Spleen (tissue), 11 donors: ENCODE measurements at regions not wholly inside any gene's neighbourhood (a gene's known extent, or its start where the extent isn't known, plus 50 kb on each side); places are given as distances from the start of the nearest gene placed in this dataset.

Source experiments
- DNase-seq: peaks from one replicate; pipeline ENCODE4 v3.0.0-alpha.2; 2020
- H3K27ac ChIP-seq, 8 donors: fragments of 200-600 bp; sonication (generic) in 7 of 8; 1 replicate in 4 of 8; 2 replicates in 4 of 8; pipeline versions ENCODE4 v1.5.0 to v1.8.0; 2016 to 2021; ENCODE audit warnings: inconsistent platforms in 4 of 8, mild to moderate bottlenecking in 4 of 8, moderate library complexity in 1 of 8
- H3K27me3 ChIP-seq, 7 donors: fragments of 200-600 bp; sonication (generic) in 6 of 7; replicated peaks in 1 of 7; 1 replicate in 4 of 7; 2 replicates in 3 of 7; pipeline versions ENCODE4 v1.5.0 to v1.8.0; 2016 to 2021; ENCODE audit warnings: inconsistent platforms in 3 of 7, mild to moderate bottlenecking in 1 of 7
- H3K36me3 ChIP-seq, 6 donors: fragments of 200-600 bp; sonication (generic) in 5 of 6; 1 replicate in 4 of 6; 2 replicates in 2 of 6; pipeline versions ENCODE4 v1.5.0 to v1.8.0; 2016 to 2021; ENCODE audit warnings: inconsistent platforms in 2 of 6
- H3K4me1 ChIP-seq, 6 donors: fragments of 200-600 bp; sonication (generic) in 5 of 6; 1 replicate in 3 of 6; 2 replicates in 3 of 6; pipeline versions ENCODE4 v1.5.0 to v1.8.0; 2016 to 2021; ENCODE audit warnings: inconsistent platforms in 3 of 6
- H3K4me3 ChIP-seq, 8 donors: fragments of 200-600 bp; sonication (generic) in 7 of 8; 1 replicate in 4 of 8; 2 replicates in 4 of 8; pipeline versions ENCODE4 v1.5.0 to v1.8.0; 2016 to 2021; ENCODE audit warnings: inconsistent platforms in 4 of 8, mild to moderate bottlenecking in 4 of 8, moderate library complexity in 2 of 8
- H3K9me3 ChIP-seq, 8 donors: fragments of 200-600 bp; sonication (generic) in 7 of 8; 1 replicate in 4 of 8; 2 replicates in 4 of 8; pipeline versions ENCODE4 v1.5.0 to v1.8.0; 2016 to 2021; ENCODE audit warnings: inconsistent platforms in 4 of 8
- CTCF ChIP-seq, 11 experiments: fragments of 200-600 bp in 7 of 11; fragments of 450-650 bp in 4 of 11; sonication (generic) in 4 of 11; IDR thresholded peaks in 8 of 11; conservative IDR thresholded peaks in 3 of 11; 1 replicate in 7 of 11; 2 replicates in 4 of 11; pipeline versions ENCODE4 v1.4.0 to v1.8.0; 2016 to 2021; ENCODE audit warnings: antibody characterized with exemption in 11 of 11, inconsistent platforms in 4 of 11, mild to moderate bottlenecking in 1 of 11
- POLR2A ChIP-seq, 3 donors: fragments of 450-650 bp; IDR thresholded peaks; one replicate each; pipeline ENCODE4 v1.5.1; 2017; ENCODE audit warnings: antibody characterized with exemption in 3 of 3, mild to moderate bottlenecking in 1 of 3
- POLR2AphosphoS5 ChIP-seq, 3 donors: sonication (generic); formaldehyde crosslinking; IDR thresholded peaks; one replicate each; pipeline ENCODE4 v1.5.1; 2017; ENCODE audit warnings: antibody characterized with exemption in 3 of 3
- WGBS, 5 donors: extraction: QIAGEN DNeasy Blood & Tissue Kit in 3 of 5; methylation state at CpG; one replicate each; pipeline versions ENCODE4 v1.1.5 to v1.1.7; 2013 to 2018; 5-methylcytosine and 5-hydroxymethylcytosine counted together
- intact Hi-C: fragments of 100-400 bp; cut with DNase I; formaldehyde crosslinking; loops from one replicate; pipeline ENCODE4 v1.15.0; 2023; ENCODE audit warnings: low total_unique reads
- donor health status: healthy with polysubstance abuse.
- donor health status: DM: no; HTN: no; CAD: no; lungs with moderate emphysema.
- donor health status: DM: no; HTN: no; CAD: no.
- donor health status: Bipolar disorder and iron deficiency.
- donor health status: healthy.
- donor health status: DM: no; HTN: no; CAD: no.
- donor health status: DM: yes; HTN: yes; CAD: no.

GRCh38 chr11:134552749-134553148, 140.7 kb upstream of the B3GAT1 start:
- 56 to 79% (median 68%) methylated on average over 1 of the region's 1 CpG for WGBS, 5 donors

GRCh38 chr11:134545521-134545920, 133.5 kb upstream of the B3GAT1 start:
- H3K4me1 ChIP-seq = no peaks in the 10 kb centered on the region
- 84 to 89% (median 88%) methylated on average over 5 of the region's 5 CpGs for WGBS, 5 donors
- H3K36me3 ChIP-seq = no peaks in the 10 kb centered on the region
- TF ChIP-seq CTCF (IDR thresholded peaks at IDR 0.05 in 8 of 11, conservative IDR thresholded peaks at IDR 0.05 in 3 of 11) (no peak), POLR2AphosphoS5 (IDR thresholded peaks at IDR 0.05) (no peak), POLR2A (IDR thresholded peaks at IDR 0.05) (no peak)
- no peak overlapping the region for H3K4me3 ChIP-seq
- intact Hi-C loops = no loop called here
- H3K27me3 ChIP-seq = no peaks in the 10 kb centered on the region
- peaks cover 0 to 6% (median 0%) of the 10 kb centered on the region in 8 donors for H3K9me3 ChIP-seq
- no peak overlapping the region for H3K27ac ChIP-seq
- no peak for DNase-seq

More at GRCh38 chr11:134552749-134553148, 140.7 kb upstream of the B3GAT1 start:
- Histone ChIP-seq H3K4me3 (no peak overlapping the region), H3K27ac (no peak overlapping the region), H3K9me3 (peaks cover 0 to 3% (median 0%) of the 10 kb centered on the region in 8 donors), H3K4me1 (no peaks in the 10 kb centered on the region), H3K27me3 (peaks cover 0 to 6% (median 0%) of the 10 kb centered on the region in 7 donors), H3K36me3 (no peaks in the 10 kb centered on the region)
- TF ChIP-seq POLR2A (IDR thresholded peaks at IDR 0.05) = no peak
- no peak for TF ChIP-seq CTCF (IDR thresholded peaks at IDR 0.05 in 8 of 11, conservative IDR thresholded peaks at IDR 0.05 in 3 of 11)
- TF ChIP-seq POLR2AphosphoS5 (IDR thresholded peaks at IDR 0.05) = no peak
- intact Hi-C loops = no loop called here
- no peak for DNase-seq

- no peaks in the 10 kb centered on the region for H3K36me3 ChIP-seq
- H3K4me3 ChIP-seq = no peak overlapping the region
- no peak overlapping the region for H3K27ac ChIP-seq
- no peak for DNase-seq
- H3K4me1 ChIP-seq = no peaks in the 10 kb centered on the region
- 73 to 82% (median 80%) methylated on average over 14 of the region's 14 CpGs for WGBS, 5 donors
- TF ChIP-seq POLR2A (IDR thresholded peaks at IDR 0.05) = no peak
- TF ChIP-seq CTCF (IDR thresholded peaks at IDR 0.05 in 8 of 11, conservative IDR thresholded peaks at IDR 0.05 in 3 of 11) = no peak
- TF ChIP-seq POLR2AphosphoS5 (IDR thresholded peaks at IDR 0.05) = no peak
- H3K27me3 ChIP-seq = peaks cover 0 to 1% (median 0%) of the 10 kb centered on the region in 7 donors
- peaks cover 0 to 3% (median 0%) of the 10 kb centered on the region in 8 donors for H3K9me3 ChIP-seq
- intact Hi-C loops = no loop called here
Observed at GRCh38 chr11:134544095-134544815, 132.2 kb upstream of the B3GAT1 start.

GRCh38 chr11:134543645-134544044, 131.6 kb upstream of the B3GAT1 start:
- Histone ChIP-seq H3K27ac (no peak overlapping the region), H3K9me3 (peaks cover 0 to 3% (median 0%) of the 10 kb centered on the region in 8 donors), H3K36me3 (no peaks in the 10 kb centered on the region), H3K27me3 (peaks cover 0 to 8% (median 0%) of the 10 kb centered on the region in 7 donors), H3K4me1 (no peaks in the 10 kb centered on the region), H3K4me3 (no peak overlapping the region)
- DNase-seq = no peak
- TF ChIP-seq POLR2A (IDR thresholded peaks at IDR 0.05) = no peak
- TF ChIP-seq POLR2AphosphoS5 (IDR thresholded peaks at IDR 0.05) = no peak
- no peak for TF ChIP-seq CTCF (IDR thresholded peaks at IDR 0.05 in 8 of 11, conservative IDR thresholded peaks at IDR 0.05 in 3 of 11)
- intact Hi-C loops = no loop called here
- WGBS, 5 donors = 71 to 91% (median 75%) methylated on average over 4 of the region's 4 CpGs
